K562 (cell line): ENCODE measurements at regions not wholly inside any gene's neighbourhood (a gene's known extent, or its start where the extent isn't known, plus 50 kb on each side); places are given as distances from the start of the nearest gene placed in this dataset.

Experiments
- ATAC-seq: fragments of 200-7000 bp; cut with Tn5 transposase; 3 replicates; pipeline ENCODE4 v1.9.1; 2020; ENCODE audit warnings: moderate library complexity
- BruUV-seq: library from RNA; stranded (reverse); fragments of 400-500 nt; replicated peaks from 2 replicates; lab custom pipeline; 2021; lab: Mats Ljungman, UMichigan
- CTCF ChIA-PET: fragments of 300-600 bp; formaldehyde crosslinking; extraction: SDS; loops from one replicate; lab custom pipeline; 2021; ENCODE audit warnings: low intra/inter-chr PET ratio; lab: Yijun Ruan, JAX
- POLR2A ChIA-PET: fragments of 300-600, 350-650 bp; sonication (Branson Sonifier 250); formaldehyde crosslinking; extraction: SDS; loops from one replicate; lab custom pipeline; 2021; ENCODE audit warnings: antibody characterized with exemption, inconsistent platforms; lab: Yijun Ruan, JAX
- DNase-seq, 4 experiments: peaks; one replicate each; pipeline versions ENCODE4 v3.0.0 to v3.0.0-alpha.2; 2011 to 2018; ENCODE audit warnings: low spot score in 3 of 4, mixed read lengths in 3 of 4; ENCODE audit errors: extremely low read depth in 1 of 4
- FAIRE-seq: peaks from 2 replicates; lab custom pipeline; 2011; peaks lifted over from hg19 to GRCh38; lab: Jason Lieb, UNC
- H2AFZ ChIP-seq: 2 replicates; pipeline ENCODE4 v1.6.0; 2011; ENCODE audit warnings: low read depth, low read length, control low read depth, inconsistent platforms
- H3K27ac ChIP-seq: fragments of 200-600 bp; 3 replicates; pipeline ENCODE4 v1.8.0; 2011; ENCODE audit warnings: low read depth, mild to moderate bottlenecking, control low read depth, inconsistent platforms, low read length, moderate library complexity, mixed read lengths; ENCODE audit errors: extremely low read depth
- H3K27me3 ChIP-seq, 2 experiments: fragments of 300-600 bp in 1 of 2; 2 replicates in 1 of 2; 3 replicates in 1 of 2; pipeline versions ENCODE4 v1.6.0 to v1.8.0; 2011; ENCODE audit warnings: inconsistent platforms in 2 of 2, low read length in 2 of 2, mild to moderate bottlenecking in 1 of 2, mixed read lengths in 1 of 2, moderate library complexity in 1 of 2; ENCODE audit not compliant: control insufficient read depth in 2 of 2, insufficient read depth in 2 of 2
- H3K36me3 ChIP-seq: fragments of 300-600 bp; 3 replicates; pipeline ENCODE4 v1.8.0; 2011; ENCODE audit warnings: mild to moderate bottlenecking, low read length, inconsistent platforms; ENCODE audit not compliant: control insufficient read depth, insufficient read depth
- H3K4me1 ChIP-seq, 2 experiments: fragments of 200-600 bp in 1 of 2; replicated peaks in 1 of 2; 2 replicates in 1 of 2; 3 replicates in 1 of 2; pipeline versions ENCODE4 v1.5.1 to v1.8.0; 2011; ENCODE audit warnings: inconsistent platforms in 2 of 2, low read length in 2 of 2, mild to moderate bottlenecking in 1 of 2, mixed read lengths in 1 of 2, moderate library complexity in 1 of 2; ENCODE audit not compliant: control insufficient read depth in 2 of 2, insufficient read depth in 2 of 2
- H3K4me2 ChIP-seq: 2 replicates; pipeline ENCODE4 v1.6.1; 2011; ENCODE audit warnings: low read length, control low read depth, inconsistent platforms, mixed read lengths; ENCODE audit not compliant: insufficient read depth
- H3K4me3 ChIP-seq: fragments of 200-600 bp; sonication (generic), shearing (Covaris generic); 2 replicates; pipeline ENCODE4 v1.5.1; 2016; ENCODE audit warnings: control low read depth, inconsistent platforms
- H3K79me2 ChIP-seq: fragments of 200-600 bp; 3 replicates; pipeline ENCODE4 v1.8.0; 2011; ENCODE audit warnings: low read length, inconsistent platforms; ENCODE audit not compliant: control insufficient read depth, insufficient read depth
- H3K9ac ChIP-seq, 2 experiments: 2 replicates each; pipeline versions ENCODE4 v1.6.0 to v1.6.1; 2011; ENCODE audit warnings: low read depth in 2 of 2, low read length in 2 of 2, control low read depth in 1 of 2, inconsistent platforms in 1 of 2, mild to moderate bottlenecking in 1 of 2, mixed read lengths in 1 of 2; ENCODE audit not compliant: insufficient read depth in 1 of 2
- H3K9me1 ChIP-seq: one replicate; pipeline ENCODE4 v1.6.0; 2011; ENCODE audit warnings: inconsistent platforms, mild to moderate bottlenecking, low read length, moderate library complexity; ENCODE audit not compliant: control insufficient read depth, insufficient read depth
- H3K9me3 ChIP-seq: replicated peaks from 2 replicates; pipeline ENCODE4 v1.5.1; 2011; ENCODE audit warnings: low read depth, low read length, inconsistent platforms; ENCODE audit not compliant: control insufficient read depth, insufficient read depth
- H4K20me1 ChIP-seq: replicated peaks from 2 replicates; pipeline ENCODE4 v1.6.1; 2011; ENCODE audit warnings: low read length, inconsistent platforms, mixed read lengths; ENCODE audit not compliant: control insufficient read depth, insufficient read depth
- CSDE1 ChIP-seq, 2 experiments: fragments of 450-650 bp; IDR thresholded peaks; 2 replicates each; pipeline ENCODE4 v1.6.1; 2016; ENCODE audit warnings: mild to moderate bottlenecking in 1 of 2
- E2F1 ChIP-seq: sonication (generic); formaldehyde crosslinking; IDR thresholded peaks from 2 replicates; pipeline ENCODE4 v1.8.1; 2023; ENCODE audit warnings: mild to moderate bottlenecking, missing genetic modification reagents, moderate library complexity
- HNRNPL ChIP-seq: fragments of 200-400 bp; formaldehyde crosslinking; IDR thresholded peaks from 2 replicates; pipeline ENCODE4 v1.6.1; 2017; ENCODE audit warnings: low read depth, mild to moderate bottlenecking, low read length
- MAFK ChIP-seq: IDR thresholded peaks from 2 replicates; pipeline ENCODE4 v1.6.1; 2011; ENCODE audit warnings: low read length, improper control_type of control experiment
- MCM7 ChIP-seq, 2 experiments: fragments of 450-650 bp; IDR thresholded peaks; 2 replicates each; pipeline ENCODE4 v1.6.1; 2016 to 2018
- NFE2 ChIP-seq: IDR thresholded peaks from 2 replicates; pipeline ENCODE4 v1.6.1; 2014; ENCODE audit warnings: antibody characterized with exemption, low read depth
- NKRF ChIP-seq: fragments of 450-650 bp; IDR thresholded peaks from 2 replicates; pipeline ENCODE4 v1.6.1; 2016; ENCODE audit warnings: borderline replicate concordance
- NR1H2 ChIP-seq: sonication (generic); formaldehyde crosslinking; IDR thresholded peaks from 2 replicates; pipeline ENCODE4 v1.4.0; 2020; ENCODE audit warnings: mild to moderate bottlenecking, missing genetic modification reagents
- RBM15 ChIP-seq: fragments of 200-400 bp; formaldehyde crosslinking; IDR thresholded peaks from 2 replicates; pipeline ENCODE4 v1.6.1; 2018; ENCODE audit warnings: mild to moderate bottlenecking, low read length, moderate library complexity; ENCODE audit not compliant: insufficient read depth
- SP1 ChIP-seq: sonication (generic); formaldehyde crosslinking; IDR thresholded peaks from 2 replicates; pipeline ENCODE4 v1.8.1; 2022; ENCODE audit warnings: mild to moderate bottlenecking, missing genetic modification reagents
- TAF15 ChIP-seq: fragments of 200-400 bp; formaldehyde crosslinking; IDR thresholded peaks from 2 replicates; pipeline ENCODE4 v1.6.1; 2017; ENCODE audit warnings: mild to moderate bottlenecking, low read depth, low read length, moderate library complexity
- TCFL5 ChIP-seq: fragments of 250-450 bp; sonication (Bioruptor Pico); conservative IDR thresholded peaks from 2 replicates; pipeline ENCODE4 v1.6.1; 2021; ENCODE audit warnings: mild to moderate bottlenecking, moderate library complexity, matching md5 sums
- ZBED1 ChIP-seq: IDR thresholded peaks from 2 replicates; pipeline ENCODE4 v1.6.1; 2014
- ZFP36 ChIP-seq: fragments of 150-350 bp; IDR thresholded peaks from 2 replicates; pipeline ENCODE4 v1.6.1; 2018; ENCODE audit warnings: low read length, low read depth; ENCODE audit not compliant: partially characterized antibody
- ZNF551 ChIP-seq: fragments of 250-450 bp; sonication (Bioruptor Pico); IDR thresholded peaks from 2 replicates; pipeline ENCODE4 v1.5.0; 2021; ENCODE audit warnings: mild to moderate bottlenecking, moderate library complexity
- ZSCAN32 ChIP-seq: fragments of 450-650 bp; formaldehyde crosslinking; IDR thresholded peaks from 2 replicates; pipeline ENCODE4 v1.4.0; 2020; ENCODE audit warnings: mild to moderate bottlenecking, moderate library complexity
- WGBS: fragments of 100-300 bp; shearing (Covaris generic); methylation state at CpG from one replicate; pipeline ENCODE4 v1.1.6; 2016; ENCODE audit warnings: low coverage, mixed read lengths; ENCODE audit not compliant: insufficient coverage; ENCODE audit errors: missing lambda C conversion rate; 5-methylcytosine and 5-hydroxymethylcytosine counted together
- in situ Hi-C: fragments of 300-500 bp; cut with MboI; formaldehyde crosslinking; loops from 4 replicates; pipeline ENCODE4 v1.15.0; 2018; ENCODE audit warnings: inconsistent platforms, mixed read lengths
- intact Hi-C: fragments of 100-400 bp; cut with micrococcal nuclease; formaldehyde crosslinking; loops from 2 replicates; pipeline ENCODE4 v1.14.2; 2022
- TF ChIP-seq, protein P1 (sequence below): fragments of 250-450 bp; sonication (Bioruptor Pico); IDR thresholded peaks from 2 replicates; pipeline ENCODE4 v1.5.0; 2021; ENCODE audit warnings: mild to moderate bottlenecking, moderate library complexity
- TF ChIP-seq, protein P2 (sequence below): fragments of 250-450 bp; sonication (Bioruptor Pico); IDR thresholded peaks from 2 replicates; pipeline ENCODE4 v1.8.0; 2022; ENCODE audit warnings: moderate library complexity, mild to moderate bottlenecking, inconsistent platforms

GRCh38 chr2:41167014-41167413 is 715.1 kb upstream of the SLC8A1 start (continued):
- TF ChIP-seq, protein P1, sequence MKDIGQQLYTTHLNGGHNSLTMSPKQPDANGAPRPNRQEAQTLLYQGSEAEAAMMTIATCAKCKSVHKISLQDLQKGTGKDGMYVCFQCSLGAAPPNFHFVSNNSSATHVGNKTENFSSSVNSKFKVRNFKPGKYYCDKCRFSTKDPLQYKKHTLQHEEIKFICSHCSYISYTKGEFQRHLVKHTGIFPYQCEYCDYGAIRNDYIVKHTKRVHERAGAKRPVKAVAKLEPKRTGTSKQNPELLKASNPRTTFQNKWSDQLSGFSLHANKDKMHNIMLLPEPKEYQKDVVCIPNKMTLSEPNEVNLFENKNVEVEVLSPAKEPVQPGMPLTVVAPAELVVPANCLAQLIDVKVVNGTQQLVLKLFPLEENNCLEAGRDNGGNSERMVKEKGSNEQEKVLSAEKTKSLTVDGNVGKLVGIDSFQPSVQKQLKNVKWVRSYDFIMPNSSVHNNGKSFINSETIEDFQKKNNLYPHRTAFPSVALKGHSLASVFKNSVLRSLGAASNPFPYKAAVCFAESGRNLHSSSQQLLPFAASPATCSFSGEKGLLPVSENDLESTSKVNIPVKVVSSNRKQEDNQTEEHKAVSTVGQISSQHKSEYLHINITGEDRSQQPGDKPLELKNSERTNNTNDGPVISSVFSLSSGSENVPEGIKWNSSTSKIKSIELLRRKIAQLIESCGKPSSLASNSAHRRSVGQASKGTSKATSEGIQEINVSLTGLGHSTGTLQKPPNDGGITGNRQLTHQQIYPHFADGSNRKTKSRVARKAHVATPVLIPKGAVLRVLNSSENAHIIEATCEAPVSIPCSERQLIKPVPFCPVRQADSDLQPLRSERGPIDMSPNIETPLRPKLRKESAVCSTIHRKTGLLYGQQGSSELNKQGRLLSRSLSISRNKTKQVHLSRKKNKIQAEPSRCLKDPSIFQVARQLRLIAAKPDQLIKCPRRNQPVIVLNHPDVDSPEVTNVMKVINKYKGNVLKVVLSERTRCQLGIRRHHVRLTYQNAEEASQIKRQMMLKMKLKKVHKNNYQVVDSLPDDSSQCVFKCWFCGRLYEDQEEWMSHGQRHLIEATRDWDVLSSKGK (CRISPR knock-in tag): no peak
- no peak for TF ChIP-seq ZSCAN32
- TF ChIP-seq MCM7 (IDR thresholded peaks at IDR 0.05): no peak
- no peak for TF ChIP-seq ZNF551 (CRISPR knock-in tag)
- TF ChIP-seq TCFL5: no peak
- TF ChIP-seq ZBED1: no peak
- no peak for TF ChIP-seq HNRNPL
- TF ChIP-seq NFE2: no peak
- no peak for TF ChIP-seq SP1
- TF ChIP-seq TAF15: no peak
- TF ChIP-seq, all 486 proteins: peak for 0

DNA sequence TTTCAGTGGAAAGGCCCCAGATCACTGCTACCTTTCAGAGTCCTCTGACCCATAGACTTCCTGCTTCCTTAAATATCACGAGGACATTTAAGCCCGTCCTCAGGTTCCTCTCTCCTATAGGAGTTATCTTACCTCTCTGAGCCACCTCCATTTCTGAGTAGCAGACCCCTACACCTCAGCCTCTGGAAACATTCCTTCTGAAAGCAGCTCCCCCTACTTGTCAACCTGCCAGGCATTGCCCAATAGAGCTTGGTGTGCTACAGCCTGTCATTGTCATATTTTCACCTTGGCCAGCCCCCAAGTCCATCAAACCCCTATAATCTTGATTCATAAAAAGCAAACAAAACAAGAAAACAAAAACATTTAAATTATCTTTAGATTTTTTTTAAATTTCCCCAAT is 717.9 kb upstream of the SLC8A1 start:
- in situ Hi-C loops: no loop called here
- WGBS: 0% methylated on average over 2 of the region's 2 CpGs
- intact Hi-C loops: no loop called here
- no peak overlapping the region for H3K27ac ChIP-seq
- ChIA-PET CTCF (no interaction called here), POLR2A (no interaction called here)
- DNase-seq: no peak
- H3K36me3 ChIP-seq: no peaks in the 10 kb centered on the region
- no peaks in the 10 kb centered on the region for H3K79me2 ChIP-seq
- no peak overlapping the region for H3K4me3 ChIP-seq
- H3K27me3 ChIP-seq: no peaks in the 10 kb centered on the region
- H4K20me1 ChIP-seq: no peaks in the 10 kb centered on the region
- H3K9me3 ChIP-seq: no peaks in the 10 kb centered on the region
- no peaks in the 10 kb centered on the region for H3K9me1 ChIP-seq
- no peak overlapping the region for H2AFZ ChIP-seq
- no TSS peak for BruUV-seq
- no peak overlapping the region for H3K4me2 ChIP-seq
- no peaks in the 10 kb centered on the region for H3K4me1 ChIP-seq
- ATAC-seq: no peak
- no peak overlapping the region for H3K9ac ChIP-seq
- FAIRE-seq: no peak
- TF ChIP-seq NKRF: no peak
- TF ChIP-seq E2F1: no peak
- no peak for TF ChIP-seq CSDE1 (IDR thresholded peaks at IDR 0.05)
- TF ChIP-seq RBM15: no peak
- no peak for TF ChIP-seq MAFK
- TF ChIP-seq ZFP36: no peak
- TF ChIP-seq NR1H2 (CRISPR knock-in tag): no peak
- TF ChIP-seq, protein P2, sequence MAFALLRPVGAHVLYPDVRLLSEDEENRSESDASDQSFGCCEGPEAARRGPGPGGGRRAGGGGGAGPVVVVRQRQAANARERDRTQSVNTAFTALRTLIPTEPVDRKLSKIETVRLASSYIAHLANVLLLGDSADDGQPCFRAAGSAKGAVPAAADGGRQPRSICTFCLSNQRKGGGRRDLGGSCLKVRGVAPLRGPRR (CRISPR knock-in tag): no peak
